ENCODE measurements at regions not wholly inside any gene's neighbourhood (a gene's known extent, or its start where the extent isn't known, plus 50 kb on each side); places are given as distances from the start of the nearest gene placed in this dataset.

DNA sequence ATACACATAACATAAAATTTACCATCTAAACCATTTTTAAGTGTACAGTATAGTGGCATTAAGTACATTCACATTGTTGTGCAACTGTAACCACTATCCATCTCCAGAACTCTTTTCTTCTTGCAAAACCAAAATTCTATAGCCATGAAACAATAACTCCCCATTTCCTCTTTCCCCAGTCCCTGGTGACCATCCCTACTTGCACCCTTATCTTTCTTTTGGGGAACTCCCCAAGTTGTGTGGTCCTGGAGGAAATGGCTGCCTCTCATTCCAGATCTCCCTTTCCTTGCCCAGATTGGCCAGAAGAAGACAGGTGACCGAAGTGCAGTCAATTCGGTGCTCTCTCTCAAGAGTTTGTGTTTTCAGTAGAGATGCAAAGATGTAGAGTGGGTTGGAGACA lies 389.6 kb upstream of the C1orf87 start:
- H3K27ac Mint-ChIP-seq (ENCODE audit: unreplicated experiment) = no peak overlapping the region
- no peaks in the 10 kb centered on the region for H3K27me3 Mint-ChIP-seq (ENCODE audit: unreplicated experiment)

DNA sequence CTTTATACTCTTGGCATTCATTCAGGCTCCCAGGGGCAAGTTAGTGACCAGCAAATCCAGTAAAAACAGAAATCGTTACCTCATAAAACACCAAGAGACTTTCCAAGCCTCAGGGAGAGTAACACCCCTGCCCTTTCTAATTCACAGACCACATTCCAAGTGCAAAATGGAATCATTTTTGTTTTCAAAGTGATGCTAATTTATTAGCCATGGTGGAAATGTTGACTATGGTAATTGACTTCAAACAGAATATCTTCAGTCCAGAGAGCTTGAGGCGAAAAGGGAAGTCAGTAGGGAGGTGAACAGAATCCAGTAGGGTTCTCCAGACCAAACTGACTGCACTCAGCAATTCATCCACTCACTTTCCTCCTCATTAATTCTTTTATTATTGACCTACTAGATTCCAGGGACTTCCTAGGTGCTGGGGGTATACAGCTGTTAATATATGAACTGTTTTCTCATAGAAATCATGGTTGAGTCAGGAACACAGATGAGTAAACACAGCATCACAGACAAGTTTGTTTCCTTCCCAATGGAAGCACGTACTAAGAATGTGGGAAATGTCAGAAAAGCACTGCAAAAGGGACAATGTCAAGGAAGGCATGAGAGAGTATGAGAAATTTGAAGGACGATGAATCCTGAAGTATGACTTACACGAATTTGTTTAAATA lies 388.5 kb upstream of the C1orf87 start:
- Mint-ChIP-seq H3K36me3 (ENCODE audit: unreplicated experiment) (no peaks in the 10 kb centered on the region), H3K27me3 (ENCODE audit: unreplicated experiment) (no peaks in the 10 kb centered on the region), H3K27ac (ENCODE audit: unreplicated experiment) (no peak overlapping the region), H3K9me3 (ENCODE audit: unreplicated experiment) (no peaks in the 10 kb centered on the region), H3K4me3 (ENCODE audit: unreplicated experiment) (no peak overlapping the region), H3K4me1 (ENCODE audit: low read depth, unreplicated experiment) (no peaks in the 10 kb centered on the region)
- TF ChIP-seq, protein P1, sequence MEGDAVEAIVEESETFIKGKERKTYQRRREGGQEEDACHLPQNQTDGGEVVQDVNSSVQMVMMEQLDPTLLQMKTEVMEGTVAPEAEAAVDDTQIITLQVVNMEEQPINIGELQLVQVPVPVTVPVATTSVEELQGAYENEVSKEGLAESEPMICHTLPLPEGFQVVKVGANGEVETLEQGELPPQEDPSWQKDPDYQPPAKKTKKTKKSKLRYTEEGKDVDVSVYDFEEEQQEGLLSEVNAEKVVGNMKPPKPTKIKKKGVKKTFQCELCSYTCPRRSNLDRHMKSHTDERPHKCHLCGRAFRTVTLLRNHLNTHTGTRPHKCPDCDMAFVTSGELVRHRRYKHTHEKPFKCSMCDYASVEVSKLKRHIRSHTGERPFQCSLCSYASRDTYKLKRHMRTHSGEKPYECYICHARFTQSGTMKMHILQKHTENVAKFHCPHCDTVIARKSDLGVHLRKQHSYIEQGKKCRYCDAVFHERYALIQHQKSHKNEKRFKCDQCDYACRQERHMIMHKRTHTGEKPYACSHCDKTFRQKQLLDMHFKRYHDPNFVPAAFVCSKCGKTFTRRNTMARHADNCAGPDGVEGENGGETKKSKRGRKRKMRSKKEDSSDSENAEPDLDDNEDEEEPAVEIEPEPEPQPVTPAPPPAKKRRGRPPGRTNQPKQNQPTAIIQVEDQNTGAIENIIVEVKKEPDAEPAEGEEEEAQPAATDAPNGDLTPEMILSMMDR (IDR thresholded peaks at IDR 0.05; ENCODE audit: partially characterized antibody, unreplicated experiment) = no peak
- DNase-seq = no peak

More for the DNA sequence above, 389.6 kb upstream of the C1orf87 start:
- Mint-ChIP-seq H3K9me3 (ENCODE audit: unreplicated experiment) (no peaks in the 10 kb centered on the region), H3K4me3 (ENCODE audit: unreplicated experiment) (no peak overlapping the region), H3K4me1 (ENCODE audit: low read depth, unreplicated experiment) (no peaks in the 10 kb centered on the region), H3K36me3 (ENCODE audit: unreplicated experiment) (no peaks in the 10 kb centered on the region)
- TF ChIP-seq, protein P1 (IDR thresholded peaks at IDR 0.05; ENCODE audit: partially characterized antibody, unreplicated experiment) = no peak
- no peak for DNase-seq

DNA sequence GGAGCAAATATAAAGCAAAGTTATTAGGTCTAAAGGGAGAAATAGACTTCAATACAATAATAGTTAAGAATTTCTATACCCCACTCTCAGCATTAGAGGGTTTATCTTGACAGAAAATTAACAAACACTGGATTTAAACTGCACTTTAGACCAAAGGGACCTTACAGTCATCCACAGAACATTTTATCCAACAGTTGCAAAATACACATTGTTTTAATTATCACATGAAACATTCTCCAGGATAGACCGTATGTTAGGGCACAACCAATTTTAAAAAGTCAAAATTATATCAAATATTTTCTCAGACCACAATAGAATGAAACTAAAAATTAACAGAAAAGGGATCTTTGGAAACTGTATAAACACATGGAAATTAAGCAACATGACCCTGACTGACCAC lies 384.5 kb upstream of the C1orf87 start:
- peaks cover 4% of the 10 kb centered on the region for H3K9me3 Mint-ChIP-seq (ENCODE audit: unreplicated experiment)
- TF ChIP-seq, protein P1 (IDR thresholded peaks at IDR 0.05; ENCODE audit: partially characterized antibody, unreplicated experiment) = no peak
- H3K4me3 Mint-ChIP-seq (ENCODE audit: unreplicated experiment) = no peak overlapping the region
- no peak for DNase-seq
- H3K27ac Mint-ChIP-seq (ENCODE audit: unreplicated experiment) = no peak overlapping the region
- peaks cover 8% of the 10 kb centered on the region for H3K36me3 Mint-ChIP-seq (ENCODE audit: unreplicated experiment)
- H3K27me3 Mint-ChIP-seq (ENCODE audit: unreplicated experiment) = peaks cover 2% of the 10 kb centered on the region
- no peaks in the 10 kb centered on the region for H3K4me1 Mint-ChIP-seq (ENCODE audit: low read depth, unreplicated experiment)

DNA sequence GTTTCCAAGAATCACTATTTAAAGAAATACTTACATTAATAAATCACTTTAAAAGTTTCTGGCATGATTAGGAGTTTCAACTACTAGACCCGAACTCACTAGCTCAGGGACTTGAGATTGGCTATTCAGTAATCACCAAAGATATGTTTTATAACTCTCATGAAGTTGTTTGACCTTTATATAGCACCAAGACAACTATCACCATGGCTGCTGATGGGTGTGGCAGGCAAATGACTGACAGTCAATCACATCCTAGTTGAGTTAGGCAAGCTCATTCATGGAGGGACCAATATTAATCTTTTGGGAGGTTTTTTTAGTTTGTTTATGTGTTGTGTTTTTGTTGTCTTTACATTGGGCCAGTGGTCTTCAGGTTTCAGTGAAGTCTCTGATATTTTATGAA lies 376.3 kb upstream of the C1orf87 start:
- no peaks in the 10 kb centered on the region for H3K9me3 Mint-ChIP-seq (ENCODE audit: unreplicated experiment)
- H3K4me3 Mint-ChIP-seq (ENCODE audit: unreplicated experiment) = no peak overlapping the region
- peaks cover 5% of the 10 kb centered on the region for H3K36me3 Mint-ChIP-seq (ENCODE audit: unreplicated experiment)
- H3K27ac Mint-ChIP-seq (ENCODE audit: unreplicated experiment) = no peak overlapping the region
- DNase-seq = no peak
- no peaks in the 10 kb centered on the region for H3K27me3 Mint-ChIP-seq (ENCODE audit: unreplicated experiment)
- no peaks in the 10 kb centered on the region for H3K4me1 Mint-ChIP-seq (ENCODE audit: low read depth, unreplicated experiment)
- TF ChIP-seq, protein P1 (IDR thresholded peaks at IDR 0.05; ENCODE audit: partially characterized antibody, unreplicated experiment) = no peak

DNA sequence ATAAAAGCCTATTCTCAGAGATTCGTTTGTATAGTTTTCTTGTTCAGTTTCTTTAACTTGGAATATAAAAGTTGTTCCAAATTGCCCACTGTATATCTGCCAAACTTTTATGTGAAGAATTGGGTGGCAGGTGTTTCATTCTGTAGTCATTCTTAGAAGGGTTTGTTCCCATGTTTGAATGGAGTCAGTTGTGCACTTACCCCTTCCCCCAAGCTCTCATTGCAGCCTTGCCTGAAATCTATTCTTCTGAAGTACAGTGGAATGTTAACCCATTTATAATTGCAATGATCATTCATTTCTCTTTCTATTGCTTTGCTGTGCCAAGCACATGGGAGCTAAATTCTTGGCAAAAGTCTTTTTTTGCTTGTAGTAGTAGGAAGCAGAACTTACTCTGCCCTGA lies 375.3 kb upstream of the C1orf87 start:
- H3K4me1 Mint-ChIP-seq (ENCODE audit: low read depth, unreplicated experiment) = no peaks in the 10 kb centered on the region
- no peaks in the 10 kb centered on the region for H3K36me3 Mint-ChIP-seq (ENCODE audit: unreplicated experiment)
- no peak overlapping the region for H3K27ac Mint-ChIP-seq (ENCODE audit: unreplicated experiment)
- TF ChIP-seq, protein P1 (IDR thresholded peaks at IDR 0.05; ENCODE audit: partially characterized antibody, unreplicated experiment) = no peak
- no peaks in the 10 kb centered on the region for H3K9me3 Mint-ChIP-seq (ENCODE audit: unreplicated experiment)
- H3K27me3 Mint-ChIP-seq (ENCODE audit: unreplicated experiment) = no peaks in the 10 kb centered on the region
- DNase-seq = no peak
- H3K4me3 Mint-ChIP-seq (ENCODE audit: unreplicated experiment) = no peak overlapping the region

Measured in glutamatergic neuron (in vitro differentiated cells).